HFFc6 (cell line): ENCODE measurements at regions not wholly inside any gene's neighbourhood (a gene's known extent, or its start where the extent isn't known, plus 50 kb on each side); places are given as distances from the start of the nearest gene placed in this dataset.

ENCODE experiments used
- DNase-seq: peaks from one replicate; pipeline ENCODE4 v3.0.0-alpha.2; 2018
- H3K27ac Mint-ChIP-seq: 2 replicates; pipeline ENCODE4 v1.8.0; 2020; ENCODE audit warnings: mild to moderate bottlenecking, mixed read lengths
- H3K27me3 Mint-ChIP-seq: 2 replicates; pipeline ENCODE4 v1.8.0; 2021; ENCODE audit warnings: mild to moderate bottlenecking, moderate library complexity, mixed read lengths; ENCODE audit not compliant: insufficient read depth
- H3K36me3 Mint-ChIP-seq: 2 replicates; pipeline ENCODE4 v1.8.0; 2021; ENCODE audit warnings: low read depth, mixed read lengths
- H3K4me1 Mint-ChIP-seq: 2 replicates; pipeline ENCODE4 v1.8.0; 2020; ENCODE audit warnings: low read depth, mixed read lengths
- H3K4me3 Mint-ChIP-seq: 2 replicates; pipeline ENCODE4 v1.8.0; 2020; ENCODE audit warnings: mild to moderate bottlenecking, moderate library complexity, mixed read lengths
- H3K9me3 Mint-ChIP-seq: 2 replicates; pipeline ENCODE4 v1.8.0; 2020; ENCODE audit warnings: mild to moderate bottlenecking, mixed read lengths
- CTCF ChIP-seq: fragments of 200-600 bp; sonication (generic); IDR thresholded peaks from 2 replicates; pipeline ENCODE4 v1.5.0; 2021; ENCODE audit warnings: antibody characterized with exemption, mild to moderate bottlenecking

- DNase-seq = no peak
- no peaks in the 10 kb centered on the region for H3K4me1 Mint-ChIP-seq
- no peaks in the 10 kb centered on the region for H3K9me3 Mint-ChIP-seq
- H3K4me3 Mint-ChIP-seq = no peak overlapping the region
- H3K27me3 Mint-ChIP-seq = peaks cover 12% of the 10 kb centered on the region
- no peak for TF ChIP-seq CTCF
- H3K27ac Mint-ChIP-seq = no peak overlapping the region
- H3K36me3 Mint-ChIP-seq = no peaks in the 10 kb centered on the region
These were observed 315.3 kb downstream of the BMPER start for GRCh38 chr7:34220506-34221185.

- H3K4me3 Mint-ChIP-seq = no peak overlapping the region
- no peaks in the 10 kb centered on the region for H3K4me1 Mint-ChIP-seq
- H3K36me3 Mint-ChIP-seq = no peaks in the 10 kb centered on the region
- peaks cover 17% of the 10 kb centered on the region for H3K27me3 Mint-ChIP-seq
- H3K27ac Mint-ChIP-seq = no peak overlapping the region
- no peak for DNase-seq
- TF ChIP-seq CTCF = no peak
- H3K9me3 Mint-ChIP-seq = no peaks in the 10 kb centered on the region
These were observed 317.0 kb downstream of the BMPER start for GRCh38 chr7:34222316-34222715.

GRCh38 chr7:34222722-34223121, 317.4 kb downstream of the BMPER start:
- Mint-ChIP-seq H3K9me3 (no peaks in the 10 kb centered on the region), H3K4me3 (no peak overlapping the region), H3K4me1 (no peaks in the 10 kb centered on the region), H3K27ac (no peak overlapping the region), H3K27me3 (peaks cover 19% of the 10 kb centered on the region), H3K36me3 (no peaks in the 10 kb centered on the region)
- no peak for TF ChIP-seq CTCF
- DNase-seq = no peak

- H3K36me3 Mint-ChIP-seq = no peaks in the 10 kb centered on the region
- peaks cover 18% of the 10 kb centered on the region for H3K27me3 Mint-ChIP-seq
- no peak for TF ChIP-seq CTCF
- no peaks in the 10 kb centered on the region for H3K4me1 Mint-ChIP-seq
- no peak for DNase-seq
- no peak overlapping the region for H3K27ac Mint-ChIP-seq
- no peak overlapping the region for H3K4me3 Mint-ChIP-seq
- no peaks in the 10 kb centered on the region for H3K9me3 Mint-ChIP-seq
These were observed 318.9 kb downstream of the BMPER start for GRCh38 chr7:34224281-34224680.

GRCh38 chr7:34225193-34225592, 319.9 kb downstream of the BMPER start:
- Mint-ChIP-seq H3K36me3 (no peaks in the 10 kb centered on the region), H3K9me3 (no peaks in the 10 kb centered on the region), H3K27ac (no peak overlapping the region), H3K27me3 (peaks cover 17% of the 10 kb centered on the region), H3K4me3 (no peak overlapping the region), H3K4me1 (no peaks in the 10 kb centered on the region)
- TF ChIP-seq CTCF = no peak
- DNase-seq = no peak
